Hepatocyte (in vitro differentiated cells): ENCODE measurements at regions not wholly inside any gene's neighbourhood (a gene's known extent, or its start where the extent isn't known, plus 50 kb on each side); places are given as distances from the start of the nearest gene placed in this dataset.

Experiments
- DNase-seq: peaks from one replicate; pipeline ENCODE4 v3.0.0-alpha.2; 2016; ENCODE audit warnings: low spot score
- H2AFZ ChIP-seq: fragments of 200-600 bp; sonication (generic); 2 replicates; pipeline ENCODE4 v1.6.0; 2016; ENCODE audit warnings: antibody characterized with exemption, mild to moderate bottlenecking
- H3K27ac ChIP-seq: fragments of 200-600 bp; sonication (generic); 2 replicates; pipeline ENCODE4 v1.5.1; 2016; ENCODE audit warnings: mild to moderate bottlenecking
- H3K27me3 ChIP-seq: fragments of 200-600 bp; sonication (generic); 2 replicates; pipeline ENCODE4 v1.6.1; 2016
- H3K36me3 ChIP-seq: fragments of 200-600 bp; sonication (generic); replicated peaks from 2 replicates; pipeline ENCODE4 v1.5.1; 2016; ENCODE audit warnings: low read depth; ENCODE audit not compliant: insufficient read depth
- H3K4me1 ChIP-seq: fragments of 200-600 bp; sonication (generic); 2 replicates; pipeline ENCODE4 v1.5.1; 2016; ENCODE audit warnings: mild to moderate bottlenecking, moderate library complexity; ENCODE audit not compliant: insufficient read depth
- H3K4me2 ChIP-seq: fragments of 200-600 bp; sonication (generic); 2 replicates; pipeline ENCODE4 v1.6.0; 2016
- H3K4me3 ChIP-seq: fragments of 200-600 bp; sonication (generic); 2 replicates; pipeline ENCODE4 v1.5.1; 2016; ENCODE audit warnings: mild to moderate bottlenecking
- H3K79me2 ChIP-seq: fragments of 200-600 bp; sonication (generic); 2 replicates; pipeline ENCODE4 v1.6.0; 2017; ENCODE audit warnings: mild to moderate bottlenecking
- H3K9me2 ChIP-seq: fragments of 200-600 bp; sonication (generic); replicated peaks from 2 replicates; pipeline ENCODE4 v1.6.0; 2017; ENCODE audit warnings: mild to moderate bottlenecking; ENCODE audit not compliant: insufficient read depth
- H3K9me3 ChIP-seq: fragments of 200-600 bp; sonication (generic); 2 replicates; pipeline ENCODE4 v1.5.1; 2016; ENCODE audit warnings: low read depth, mild to moderate bottlenecking
- H4K20me1 ChIP-seq: fragments of 200-600 bp; sonication (generic); 2 replicates; pipeline ENCODE4 v1.6.0; 2016; ENCODE audit warnings: mild to moderate bottlenecking; ENCODE audit not compliant: insufficient read depth, poor library complexity, severe bottlenecking
- EZH2 ChIP-seq: fragments of 200-600 bp; sonication (generic); IDR thresholded peaks from 2 replicates; pipeline ENCODE4 v1.6.1; 2016; ENCODE audit warnings: antibody characterized with exemption, mild to moderate bottlenecking, borderline replicate concordance
- EZH2phosphoT487 ChIP-seq: fragments of 200-600 bp; sonication (generic); IDR thresholded peaks from one replicate; pipeline ENCODE4 v1.6.1; 2018; ENCODE audit warnings: antibody characterized with exemption, mild to moderate bottlenecking, low read depth, moderate library complexity; ENCODE audit not compliant: unreplicated experiment, severe bottlenecking
- WGBS: methylation state at CpG from one replicate; pipeline ENCODE4 v1.1.6; 2016; ENCODE audit warnings: low lambda C conversion rate; ENCODE audit errors: missing lambda C conversion rate; 5-methylcytosine and 5-hydroxymethylcytosine counted together
- TF ChIP-seq, protein P1 (sequence below): fragments of 200-600 bp; sonication (generic); IDR thresholded peaks from 2 replicates; pipeline ENCODE4 v1.5.1; 2016; ENCODE audit warnings: antibody characterized with exemption, mild to moderate bottlenecking; ENCODE audit not compliant: poor library complexity

DNA sequence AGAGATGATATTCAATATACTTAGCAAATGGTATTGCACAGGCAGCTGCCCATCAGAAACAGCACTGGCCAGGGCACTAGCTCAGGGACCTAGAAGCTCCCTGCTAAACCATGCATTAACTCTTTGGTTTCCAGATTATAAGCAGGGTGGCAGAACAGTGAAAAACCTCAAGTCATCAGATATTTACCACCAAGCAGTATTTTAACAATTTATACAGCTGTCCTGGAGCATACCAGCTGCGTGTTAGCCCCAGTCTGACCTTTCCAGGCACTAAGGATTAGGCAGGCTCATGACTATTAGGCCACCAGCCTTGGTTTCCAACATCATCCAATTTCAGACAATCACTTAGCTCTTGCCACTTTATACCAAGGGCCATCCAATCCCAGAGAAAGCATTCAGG lies 326.5 kb downstream of the CAAP1 start:
- H3K9me3 ChIP-seq: no peaks in the 10 kb centered on the region
- H3K27ac ChIP-seq: no peak overlapping the region
- no peak for DNase-seq
- no peaks in the 10 kb centered on the region for H4K20me1 ChIP-seq
- H3K9me2 ChIP-seq: no peaks in the 10 kb centered on the region
- TF ChIP-seq EZH2phosphoT487 (no peak), EZH2 (no peak)
- TF ChIP-seq, protein P1, sequence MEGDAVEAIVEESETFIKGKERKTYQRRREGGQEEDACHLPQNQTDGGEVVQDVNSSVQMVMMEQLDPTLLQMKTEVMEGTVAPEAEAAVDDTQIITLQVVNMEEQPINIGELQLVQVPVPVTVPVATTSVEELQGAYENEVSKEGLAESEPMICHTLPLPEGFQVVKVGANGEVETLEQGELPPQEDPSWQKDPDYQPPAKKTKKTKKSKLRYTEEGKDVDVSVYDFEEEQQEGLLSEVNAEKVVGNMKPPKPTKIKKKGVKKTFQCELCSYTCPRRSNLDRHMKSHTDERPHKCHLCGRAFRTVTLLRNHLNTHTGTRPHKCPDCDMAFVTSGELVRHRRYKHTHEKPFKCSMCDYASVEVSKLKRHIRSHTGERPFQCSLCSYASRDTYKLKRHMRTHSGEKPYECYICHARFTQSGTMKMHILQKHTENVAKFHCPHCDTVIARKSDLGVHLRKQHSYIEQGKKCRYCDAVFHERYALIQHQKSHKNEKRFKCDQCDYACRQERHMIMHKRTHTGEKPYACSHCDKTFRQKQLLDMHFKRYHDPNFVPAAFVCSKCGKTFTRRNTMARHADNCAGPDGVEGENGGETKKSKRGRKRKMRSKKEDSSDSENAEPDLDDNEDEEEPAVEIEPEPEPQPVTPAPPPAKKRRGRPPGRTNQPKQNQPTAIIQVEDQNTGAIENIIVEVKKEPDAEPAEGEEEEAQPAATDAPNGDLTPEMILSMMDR: no peak
- H3K4me1 ChIP-seq: no peaks in the 10 kb centered on the region
- H3K36me3 ChIP-seq: no peaks in the 10 kb centered on the region
- H3K4me2 ChIP-seq: no peak overlapping the region
- no peaks in the 10 kb centered on the region for H3K79me2 ChIP-seq
- no peak overlapping the region for H3K4me3 ChIP-seq
- no peaks in the 10 kb centered on the region for H3K27me3 ChIP-seq
- WGBS: 60% methylated on average over 1 of the region's 1 CpG
- H2AFZ ChIP-seq: no peak overlapping the region

DNA sequence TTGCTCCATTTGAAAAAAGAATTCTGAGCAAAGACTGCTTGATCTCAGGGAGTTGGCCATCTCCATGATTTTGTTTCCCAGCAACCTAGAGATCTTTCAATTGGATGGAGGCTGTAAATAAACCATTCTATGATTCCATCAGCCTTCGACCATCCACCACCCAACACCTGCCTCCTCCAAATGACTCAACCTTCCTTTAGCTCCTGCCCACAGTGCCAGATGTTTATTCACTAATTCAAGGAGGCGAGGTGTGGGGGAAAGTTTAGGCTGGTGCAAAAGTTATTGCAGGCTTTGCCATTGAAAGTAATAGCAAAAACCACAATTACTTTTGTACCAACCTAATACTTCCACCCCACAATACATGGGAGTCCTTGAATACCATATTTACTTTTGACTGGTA lies 327.5 kb downstream of the CAAP1 start:
- 82% methylated on average over 2 of the region's 2 CpGs for WGBS
- TF ChIP-seq EZH2 (no peak), EZH2phosphoT487 (no peak)
- TF ChIP-seq, protein P1: no peak

DNA sequence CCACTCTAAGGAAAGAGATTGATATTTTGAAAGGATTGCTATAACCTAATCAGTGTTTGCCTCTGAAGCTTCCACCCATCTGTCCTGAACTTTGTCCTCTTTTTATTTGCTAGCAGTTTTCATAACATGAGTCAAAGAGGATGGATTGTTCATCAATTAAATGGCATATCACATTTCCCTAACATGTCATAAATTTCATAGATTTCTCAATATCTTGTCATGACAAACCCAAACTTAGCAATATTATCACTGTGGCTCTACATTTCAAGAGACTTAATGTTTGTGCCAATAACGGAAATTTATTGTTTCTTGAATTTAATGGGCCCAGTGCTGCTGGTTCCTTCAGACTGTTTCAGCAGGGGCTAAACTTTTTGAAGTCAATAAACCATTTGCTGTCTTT lies 330.3 kb downstream of the CAAP1 start:
- no peak for DNase-seq
- 71% methylated on average over 1 of the region's 1 CpG for WGBS
- H2AFZ ChIP-seq: no peak overlapping the region
- H3K4me2 ChIP-seq: no peak overlapping the region
- no peaks in the 10 kb centered on the region for H4K20me1 ChIP-seq
- no peaks in the 10 kb centered on the region for H3K9me3 ChIP-seq
- no peaks in the 10 kb centered on the region for H3K36me3 ChIP-seq
- H3K27me3 ChIP-seq: no peaks in the 10 kb centered on the region
- no peak overlapping the region for H3K27ac ChIP-seq
- no peaks in the 10 kb centered on the region for H3K4me1 ChIP-seq
- no peak overlapping the region for H3K4me3 ChIP-seq
- H3K79me2 ChIP-seq: no peaks in the 10 kb centered on the region
- no peaks in the 10 kb centered on the region for H3K9me2 ChIP-seq
- TF ChIP-seq EZH2 (no peak), EZH2phosphoT487 (no peak)
- TF ChIP-seq, protein P1: no peak

More for the DNA sequence above, 327.5 kb downstream of the CAAP1 start:
- no peak for DNase-seq
- Histone ChIP-seq H4K20me1 (no peaks in the 10 kb centered on the region), H3K9me2 (no peaks in the 10 kb centered on the region), H3K79me2 (no peaks in the 10 kb centered on the region), H3K9me3 (no peaks in the 10 kb centered on the region), H3K27ac (no peak overlapping the region), H3K36me3 (no peaks in the 10 kb centered on the region), H3K27me3 (no peaks in the 10 kb centered on the region), H3K4me1 (no peaks in the 10 kb centered on the region), H2AFZ (no peak overlapping the region), H3K4me2 (no peak overlapping the region), H3K4me3 (no peak overlapping the region)

DNA sequence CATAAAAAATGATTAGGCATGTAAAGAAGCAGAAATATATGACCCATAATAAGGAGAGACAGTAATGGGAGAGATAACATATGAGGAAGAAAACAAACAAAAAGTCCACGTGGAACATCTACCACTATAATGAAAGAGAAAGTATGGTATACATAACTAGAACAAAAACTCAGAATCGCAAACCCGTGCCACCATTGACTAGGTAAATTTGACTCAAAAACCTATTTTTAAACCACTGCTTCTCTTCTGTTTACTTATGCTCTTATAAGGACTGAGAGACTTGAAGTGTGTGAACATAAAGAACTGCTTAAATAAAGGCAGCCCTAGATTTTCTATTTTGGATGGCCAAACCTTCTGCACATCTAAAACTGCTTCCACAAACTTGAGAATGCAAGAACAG lies 330.7 kb downstream of the CAAP1 start:
- no peak overlapping the region for H3K4me3 ChIP-seq
- H4K20me1 ChIP-seq: no peaks in the 10 kb centered on the region
- H3K79me2 ChIP-seq: no peaks in the 10 kb centered on the region
- H3K4me2 ChIP-seq: no peak overlapping the region
- H3K36me3 ChIP-seq: no peaks in the 10 kb centered on the region
- WGBS: 78% methylated on average over 3 of the region's 3 CpGs
- no peaks in the 10 kb centered on the region for H3K9me2 ChIP-seq
- H3K27me3 ChIP-seq: no peaks in the 10 kb centered on the region
- DNase-seq: no peak
- TF ChIP-seq, protein P1: no peak
- TF ChIP-seq EZH2: no peak
- no peaks in the 10 kb centered on the region for H3K9me3 ChIP-seq
- H2AFZ ChIP-seq: no peak overlapping the region
- H3K27ac ChIP-seq: no peak overlapping the region
- H3K4me1 ChIP-seq: no peaks in the 10 kb centered on the region
